ENCODE measurements at regions not wholly inside any gene's neighbourhood (a gene's known extent, or its start where the extent isn't known, plus 50 kb on each side); places are given as distances from the start of the nearest gene placed in this dataset.
A peak's percentile ranks its signal among the peaks of the same experiment; 100 is the strongest.

DNA sequence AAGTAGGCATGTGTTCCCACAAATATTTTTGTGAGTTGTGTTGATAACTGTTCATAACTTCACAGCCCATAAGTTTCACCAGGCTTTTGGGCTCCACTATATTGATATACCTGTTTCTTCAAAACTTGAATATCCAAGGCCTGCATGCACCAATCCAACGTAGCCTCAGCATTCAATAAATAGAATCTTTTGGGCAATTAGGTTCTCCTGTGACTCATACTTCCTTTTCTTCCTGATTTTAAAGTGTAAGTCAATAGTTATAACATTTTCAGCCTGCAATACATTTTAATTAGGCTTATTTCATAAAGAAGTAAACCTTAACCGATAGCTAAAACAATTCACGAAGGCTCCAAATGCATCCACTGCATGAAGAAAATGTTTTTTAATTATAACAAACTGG is 97.8 kb upstream of the SPRED1 start:
- no TSS peak for BruUV-seq (replicated peaks)
- POLR2A ChIA-PET, result no interaction called here
- no peak for DNase-seq (ENCODE audit: low read depth, low spot score)

DNA sequence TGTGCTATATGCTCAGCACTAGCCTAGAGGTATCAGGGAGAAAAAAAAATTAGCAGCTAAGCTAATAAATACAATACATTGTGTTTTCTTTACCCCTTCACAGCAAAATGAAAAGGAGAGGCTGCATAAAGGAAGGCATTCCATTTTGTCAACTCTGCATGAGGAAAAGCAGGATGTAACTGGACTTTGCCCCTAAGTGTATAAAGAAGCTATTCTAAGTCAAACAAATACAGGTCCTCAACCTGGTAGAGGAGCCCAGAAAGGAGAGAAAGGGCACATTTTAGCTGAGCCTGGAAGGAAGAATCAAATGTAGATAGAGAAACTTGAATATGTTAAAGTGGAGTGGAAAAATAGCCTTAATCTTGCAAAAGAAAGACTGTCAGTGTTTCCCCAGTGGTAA is 89.0 kb upstream of the SPRED1 start:
- CTCF ChIA-PET, result interaction anchor here (1.0 to 1.7 kb wide), 3 partner anchors 23 to 87 kb away, joined by 3 to 4 read pairs (median 3); no protein-coding TSS in a partner anchor
- H2AFZ ChIP-seq (ENCODE audit: low read depth, low read length), result no peak overlapping the region
- POLR2A ChIA-PET, result no interaction called here
- intact Hi-C loops (cut with micrococcal nuclease) (no loop called here), dilution Hi-C loops (cut with MboI; ENCODE audit: extremely low pct_ligation_motif_present, low sequenced_read_pairs) (no loop called here)
- no peak overlapping the region for H3K9ac ChIP-seq (replicated peaks; ENCODE audit: extremely low read depth, insufficient read depth, low read length)
- H3K4me2 ChIP-seq (ENCODE audit: insufficient read depth, low read length), result no peak overlapping the region
- H3K79me2 ChIP-seq (ENCODE audit: control insufficient read depth, insufficient read depth, low read length), result no peaks in the 10 kb centered on the region
- no peak overlapping the region for H3K4me3 ChIP-seq (replicated peaks in 1 of 3; ENCODE audit: insufficient read depth in 1 of 3, low read depth in 1 of 3, low read length in 3 of 3)
- no peaks in the 10 kb centered on the region for H3K9me1 ChIP-seq (replicated peaks; ENCODE audit: control insufficient read depth, extremely low read depth, insufficient read depth, low read length)
- H3K27me3 ChIP-seq (ENCODE audit: control insufficient read depth in 2 of 2, insufficient read depth in 2 of 2, low read length in 2 of 2), result peaks cover 22 to 71% of the 10 kb centered on the region in 2 experiments
- H3K27ac ChIP-seq (ENCODE audit: insufficient read depth, low read depth, low read length), result no peak overlapping the region
- no peak for DNase-seq (ENCODE audit: low read depth, low spot score)
- H3K36me3 ChIP-seq (ENCODE audit: control insufficient read depth in 2 of 2, extremely low read depth in 1 of 2, insufficient read depth in 2 of 2, low read length in 2 of 2), result no peaks in the 10 kb centered on the region
- no peak for FAIRE-seq
- H3K9me3 ChIP-seq (replicated peaks; ENCODE audit: control insufficient read depth, insufficient read depth, low read length), result no peaks in the 10 kb centered on the region
- no TSS peak for BruUV-seq (replicated peaks)
- H4K20me1 ChIP-seq (replicated peaks; ENCODE audit: control insufficient read depth, extremely low read depth, insufficient read depth, low read length), result no peaks in the 10 kb centered on the region
- TF ChIP-seq EZH2 (IDR thresholded peaks at IDR 0.05; ENCODE audit: borderline replicate concordance, low read depth, low read length, severe bottlenecking) (no peak), FOS (IDR thresholded peaks at IDR 0.05; ENCODE audit: borderline replicate concordance, insufficient read depth, low read length) (no peak)
- TF ChIP-seq, protein P1, sequence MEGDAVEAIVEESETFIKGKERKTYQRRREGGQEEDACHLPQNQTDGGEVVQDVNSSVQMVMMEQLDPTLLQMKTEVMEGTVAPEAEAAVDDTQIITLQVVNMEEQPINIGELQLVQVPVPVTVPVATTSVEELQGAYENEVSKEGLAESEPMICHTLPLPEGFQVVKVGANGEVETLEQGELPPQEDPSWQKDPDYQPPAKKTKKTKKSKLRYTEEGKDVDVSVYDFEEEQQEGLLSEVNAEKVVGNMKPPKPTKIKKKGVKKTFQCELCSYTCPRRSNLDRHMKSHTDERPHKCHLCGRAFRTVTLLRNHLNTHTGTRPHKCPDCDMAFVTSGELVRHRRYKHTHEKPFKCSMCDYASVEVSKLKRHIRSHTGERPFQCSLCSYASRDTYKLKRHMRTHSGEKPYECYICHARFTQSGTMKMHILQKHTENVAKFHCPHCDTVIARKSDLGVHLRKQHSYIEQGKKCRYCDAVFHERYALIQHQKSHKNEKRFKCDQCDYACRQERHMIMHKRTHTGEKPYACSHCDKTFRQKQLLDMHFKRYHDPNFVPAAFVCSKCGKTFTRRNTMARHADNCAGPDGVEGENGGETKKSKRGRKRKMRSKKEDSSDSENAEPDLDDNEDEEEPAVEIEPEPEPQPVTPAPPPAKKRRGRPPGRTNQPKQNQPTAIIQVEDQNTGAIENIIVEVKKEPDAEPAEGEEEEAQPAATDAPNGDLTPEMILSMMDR (IDR thresholded peaks at IDR 0.05; ENCODE audit: extremely low read depth in 1 of 2, insufficient read depth in 1 of 2, low read depth in 1 of 2, low read length in 2 of 2), result no peak
- H3K4me1 ChIP-seq (ENCODE audit: control insufficient read depth, extremely low read depth, insufficient read depth, low read length), result no peaks in the 10 kb centered on the region

More for the DNA sequence above, 97.8 kb upstream of the SPRED1 start:
- intact Hi-C loops (cut with micrococcal nuclease) (no loop called here), dilution Hi-C loops (cut with MboI; ENCODE audit: extremely low pct_ligation_motif_present, low sequenced_read_pairs) (no loop called here)
- Histone ChIP-seq H3K79me2 (ENCODE audit: control insufficient read depth, insufficient read depth, low read length) (no peaks in the 10 kb centered on the region), H2AFZ (ENCODE audit: low read depth, low read length) (no peak overlapping the region), H3K4me3 (replicated peaks in 1 of 3; ENCODE audit: insufficient read depth in 1 of 3, low read depth in 1 of 3, low read length in 3 of 3) (no peak overlapping the region), H3K4me1 (ENCODE audit: control insufficient read depth, extremely low read depth, insufficient read depth, low read length) (no peaks in the 10 kb centered on the region), H3K27ac (ENCODE audit: insufficient read depth, low read depth, low read length) (no peak overlapping the region), H4K20me1 (replicated peaks; ENCODE audit: control insufficient read depth, extremely low read depth, insufficient read depth, low read length) (no peaks in the 10 kb centered on the region), H3K9me1 (replicated peaks; ENCODE audit: control insufficient read depth, extremely low read depth, insufficient read depth, low read length) (no peaks in the 10 kb centered on the region), H3K9me3 (replicated peaks; ENCODE audit: control insufficient read depth, insufficient read depth, low read length) (peaks cover 4% of the 10 kb centered on the region), H3K9ac (replicated peaks; ENCODE audit: extremely low read depth, insufficient read depth, low read length) (no peak overlapping the region), H3K27me3 (ENCODE audit: control insufficient read depth in 2 of 2, insufficient read depth in 2 of 2, low read length in 2 of 2) (peaks cover 3 to 11% of the 10 kb centered on the region in 2 experiments), H3K4me2 (ENCODE audit: insufficient read depth, low read length) (no peak overlapping the region), H3K36me3 (ENCODE audit: control insufficient read depth in 2 of 2, extremely low read depth in 1 of 2, insufficient read depth in 2 of 2, low read length in 2 of 2) (no peaks in the 10 kb centered on the region)
- no peak for FAIRE-seq
- TF ChIP-seq FOS (IDR thresholded peaks at IDR 0.05; ENCODE audit: borderline replicate concordance, insufficient read depth, low read length) (peak; percentile 47), POLR2AphosphoS5 (IDR thresholded peaks at IDR 0.05; ENCODE audit: insufficient read depth, low read depth, low read length) (no peak)
- CTCF ChIA-PET, result no interaction called here

Measured in endothelial cell of umbilical vein (primary cell).